GM23338 (cell line): ENCODE measurements at regions not wholly inside any gene's neighbourhood (a gene's known extent, or its start where the extent isn't known, plus 50 kb on each side); places are given as distances from the start of the nearest gene placed in this dataset.

Source experiments
- ATAC-seq: fragments of 200-7000 bp; cut with Tn5 transposase; 3 replicates; pipeline ENCODE4 v1.9.1; 2020
- DNase-seq: peaks from one replicate; pipeline ENCODE4 v3.0.0-alpha.2; 2015; ENCODE audit warnings: low spot score
- H2AFZ ChIP-seq: fragments of 200-600 bp; sonication (generic); 2 replicates; pipeline ENCODE4 v1.8.0; 2016; ENCODE audit warnings: antibody characterized with exemption, mild to moderate bottlenecking, moderate library complexity
- H3F3A ChIP-seq: fragments of 200-600 bp; sonication (generic); replicated peaks from 2 replicates; pipeline ENCODE4 v1.8.0; 2017; ENCODE audit warnings: antibody characterized with exemption, mixed run types, low read depth
- H3K27ac ChIP-seq: fragments of 200-600 bp; sonication (generic); 2 replicates; pipeline ENCODE4 v1.6.1; 2016; ENCODE audit warnings: low read depth
- H3K27me3 ChIP-seq: fragments of 200-600 bp; sonication (generic); 2 replicates; pipeline ENCODE4 v1.8.0; 2016; ENCODE audit warnings: mild to moderate bottlenecking, mixed run types, moderate library complexity; ENCODE audit not compliant: insufficient read depth
- H3K36me3 ChIP-seq: fragments of 200-600 bp; sonication (generic); 2 replicates; pipeline ENCODE4 v1.8.0; 2016; ENCODE audit warnings: mild to moderate bottlenecking; ENCODE audit not compliant: insufficient read depth
- H3K4me1 ChIP-seq: fragments of 200-600 bp; sonication (generic); 2 replicates; pipeline ENCODE4 v1.8.0; 2016; ENCODE audit warnings: mild to moderate bottlenecking, moderate library complexity; ENCODE audit not compliant: insufficient read depth
- H3K4me2 ChIP-seq: fragments of 200-600 bp; sonication (generic); 2 replicates; pipeline ENCODE4 v1.7.1; 2017; ENCODE audit warnings: mixed run types
- H3K4me3 ChIP-seq: fragments of 200-600 bp; sonication (generic); 2 replicates; pipeline ENCODE4 v1.6.1; 2016; ENCODE audit warnings: mixed run types
- H3K79me2 ChIP-seq: fragments of 200-600 bp; sonication (generic); replicated peaks from 2 replicates; pipeline ENCODE4 v1.8.0; 2017; ENCODE audit warnings: mild to moderate bottlenecking; ENCODE audit not compliant: insufficient read depth
- H3K9me2 ChIP-seq: fragments of 200-600 bp; sonication (generic); 2 replicates; pipeline ENCODE4 v1.8.0; 2017; ENCODE audit not compliant: insufficient read depth
- H4K20me1 ChIP-seq: fragments of 200-600 bp; sonication (generic); replicated peaks from 2 replicates; pipeline ENCODE4 v1.8.0; 2017; ENCODE audit warnings: mild to moderate bottlenecking; ENCODE audit not compliant: insufficient read depth
- H3K27ac Mint-ChIP-seq: 2 replicates; pipeline ENCODE4 v1.8.0; 2020; ENCODE audit warnings: inconsistent platforms, mild to moderate bottlenecking, moderate library complexity, mixed read lengths
- H3K27me3 Mint-ChIP-seq: 3 replicates; pipeline ENCODE4 v1.8.0; 2022; ENCODE audit warnings: low read depth, mild to moderate bottlenecking, moderate library complexity, mixed read lengths, inconsistent platforms; ENCODE audit not compliant: insufficient read depth, poor library complexity
- H3K36me3 Mint-ChIP-seq: 3 replicates; pipeline ENCODE4 v1.8.0; 2021; ENCODE audit warnings: low read depth, mild to moderate bottlenecking, inconsistent platforms, moderate library complexity, mixed read lengths
- H3K4me1 Mint-ChIP-seq: 3 replicates; pipeline ENCODE4 v1.8.0; 2020; ENCODE audit warnings: mild to moderate bottlenecking, inconsistent platforms, mixed read lengths
- H3K4me3 Mint-ChIP-seq: 3 replicates; pipeline ENCODE4 v1.8.0; 2021; ENCODE audit warnings: moderate library complexity, mild to moderate bottlenecking, inconsistent platforms, mixed read lengths
- H3K9me3 Mint-ChIP-seq: 3 replicates; pipeline ENCODE4 v1.8.0; 2020; ENCODE audit warnings: moderate library complexity, mild to moderate bottlenecking, inconsistent platforms, mixed read lengths
- CREB1 ChIP-seq: fragments of 250-450 bp; sonication (Bioruptor Pico); IDR thresholded peaks from 2 replicates; pipeline ENCODE4 v1.5.0; 2020; ENCODE audit warnings: low read depth, mild to moderate bottlenecking, moderate library complexity
- CTCF ChIP-seq, 2 experiments: fragments of 200-600 bp in 1 of 2; sonication (generic) in 1 of 2; conservative IDR thresholded peaks; 2 replicates each; pipeline versions ENCODE4 v1.5.1 to v1.6.1; 2016 to 2017; ENCODE audit warnings: antibody characterized with exemption in 2 of 2, low read depth in 2 of 2, mild to moderate bottlenecking in 2 of 2, moderate library complexity in 1 of 2
- EZH2 ChIP-seq: fragments of 200-600 bp; sonication (generic); IDR thresholded peaks from one replicate; pipeline ENCODE4 v1.8.0; 2017; ENCODE audit warnings: antibody characterized with exemption, mild to moderate bottlenecking, low read depth; ENCODE audit not compliant: unreplicated experiment
- EZH2phosphoT487 ChIP-seq: fragments of 200-600 bp; sonication (generic); IDR thresholded peaks from one replicate; pipeline ENCODE4 v1.8.1; 2018; ENCODE audit warnings: antibody characterized with exemption; ENCODE audit not compliant: unreplicated experiment
- JUNB ChIP-seq: IDR thresholded peaks from one replicate; pipeline ENCODE4 v1.6.1; 2016; ENCODE audit warnings: antibody characterized with exemption; ENCODE audit not compliant: unreplicated experiment
- NANOG ChIP-seq: IDR thresholded peaks from 2 replicates; pipeline ENCODE4 v1.6.1; 2016; ENCODE audit warnings: antibody characterized with exemption, borderline replicate concordance
- POLR2AphosphoS5 ChIP-seq: IDR thresholded peaks from 2 replicates; pipeline ENCODE4 v1.6.1; 2016; ENCODE audit warnings: antibody characterized with exemption, low read depth
- REST ChIP-seq: IDR thresholded peaks from one replicate; pipeline ENCODE4 v1.6.1; 2018; ENCODE audit warnings: antibody characterized with exemption; ENCODE audit not compliant: unreplicated experiment
- STAT1 ChIP-seq: IDR thresholded peaks from one replicate; pipeline ENCODE4 v1.6.1; 2016; ENCODE audit warnings: antibody characterized with exemption; ENCODE audit not compliant: unreplicated experiment
- ZNF114 ChIP-seq: fragments of 250-450 bp; sonication (Bioruptor Pico); IDR thresholded peaks from 2 replicates; pipeline ENCODE4 v1.5.0; 2020; ENCODE audit warnings: mild to moderate bottlenecking, moderate library complexity
- ZNF331 ChIP-seq: fragments of 250-450 bp; sonication (Bioruptor Pico); IDR thresholded peaks from 2 replicates; pipeline ENCODE4 v1.5.0; 2020; ENCODE audit warnings: low read depth, mild to moderate bottlenecking, moderate library complexity
- ZNF462 ChIP-seq: fragments of 250-450 bp; sonication (Bioruptor Pico); IDR thresholded peaks from 2 replicates; pipeline ENCODE4 v1.5.0; 2020; ENCODE audit warnings: mild to moderate bottlenecking, moderate library complexity
- TF ChIP-seq, protein P1 (sequence below): IDR thresholded peaks from 2 replicates; pipeline ENCODE4 v1.6.1; 2016; ENCODE audit warnings: antibody characterized with exemption

GRCh38 chr5:35377653-35378052, 147.4 kb upstream of the PRLR start:
- peaks cover under 1% of the 10 kb centered on the region; the same call in 1 of the 2 replicates for H3K9me2 ChIP-seq
- DNase-seq: no peak
- no peaks in the 10 kb centered on the region for H3K9me3 Mint-ChIP-seq
- no peaks in the 10 kb centered on the region for H4K20me1 ChIP-seq
- ATAC-seq: no peak
- no peaks in the 10 kb centered on the region for H3K27me3 ChIP-seq
- no peaks in the 10 kb centered on the region for H3F3A ChIP-seq
- no peak overlapping the region for H3K27ac Mint-ChIP-seq
- H3K4me1 Mint-ChIP-seq: no peaks in the 10 kb centered on the region
- no peaks in the 10 kb centered on the region for H3K36me3 ChIP-seq
- no peak overlapping the region for H3K4me3 Mint-ChIP-seq
- no peaks in the 10 kb centered on the region for H3K36me3 Mint-ChIP-seq
- no peaks in the 10 kb centered on the region for H3K27me3 Mint-ChIP-seq
- no peaks in the 10 kb centered on the region for H3K4me1 ChIP-seq
- TF ChIP-seq EZH2 (no peak), POLR2AphosphoS5 (no peak), STAT1 (no peak), ZNF462 (no peak), REST (no peak), NANOG (no peak), JUNB (no peak), EZH2phosphoT487 (no peak), CTCF (conservative IDR thresholded peaks at IDR 0.05; ENCODE audit: low read depth in 2 of 2) (no peak), ZNF331 (CRISPR knock-in tag) (no peak), CREB1 (CRISPR knock-in tag) (no peak), ZNF114 (CRISPR knock-in tag) (no peak)
- TF ChIP-seq, protein P1, sequence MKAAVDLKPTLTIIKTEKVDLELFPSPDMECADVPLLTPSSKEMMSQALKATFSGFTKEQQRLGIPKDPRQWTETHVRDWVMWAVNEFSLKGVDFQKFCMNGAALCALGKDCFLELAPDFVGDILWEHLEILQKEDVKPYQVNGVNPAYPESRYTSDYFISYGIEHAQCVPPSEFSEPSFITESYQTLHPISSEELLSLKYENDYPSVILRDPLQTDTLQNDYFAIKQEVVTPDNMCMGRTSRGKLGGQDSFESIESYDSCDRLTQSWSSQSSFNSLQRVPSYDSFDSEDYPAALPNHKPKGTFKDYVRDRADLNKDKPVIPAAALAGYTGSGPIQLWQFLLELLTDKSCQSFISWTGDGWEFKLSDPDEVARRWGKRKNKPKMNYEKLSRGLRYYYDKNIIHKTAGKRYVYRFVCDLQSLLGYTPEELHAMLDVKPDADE: no peak
- no peak overlapping the region for H3K4me3 ChIP-seq
- no peak overlapping the region for H3K27ac ChIP-seq
- H3K4me2 ChIP-seq: no peak overlapping the region
- no peak overlapping the region for H2AFZ ChIP-seq
- no peaks in the 10 kb centered on the region for H3K79me2 ChIP-seq
